HepG2 (cell line): ENCODE measurements at regions not wholly inside any gene's neighbourhood (a gene's known extent, or its start where the extent isn't known, plus 50 kb on each side); places are given as distances from the start of the nearest gene placed in this dataset.

Experiments
- ATAC-seq: fragments of 200-7000 bp; cut with Tn5 transposase; 3 replicates; pipeline ENCODE4 v1.9.1; 2020; ENCODE audit warnings: mild to moderate bottlenecking, moderate library complexity
- BruUV-seq: library from RNA; stranded (reverse); fragments of 400-500 nt; replicated peaks from 2 replicates; lab custom pipeline; 2021; lab: Mats Ljungman, UMichigan
- CTCF ChIA-PET: fragments of 300-600 bp; formaldehyde crosslinking; extraction: SDS; loops from one replicate; lab custom pipeline; 2021; ENCODE audit warnings: low total read pairs, inconsistent platforms, low intra/inter-chr PET ratio; lab: Yijun Ruan, JAX
- POLR2A ChIA-PET: fragments of 350-600 bp; sonication (Branson Sonifier 250); formaldehyde crosslinking; loops from one replicate; lab custom pipeline; 2020; ENCODE audit warnings: antibody characterized with exemption, inconsistent platforms; lab: Yijun Ruan, JAX
- DNase-seq: peaks from one replicate; pipeline ENCODE4 v3.0.0-alpha.2; 2015; ENCODE audit warnings: low spot score
- FAIRE-seq: peaks from 3 replicates; lab custom pipeline; 2011; peaks lifted over from hg19 to GRCh38; lab: Jason Lieb, UNC
- H2AFZ ChIP-seq: one replicate; pipeline ENCODE4 v1.6.1; 2011; ENCODE audit warnings: low read length, inconsistent platforms
- H3K27ac ChIP-seq: fragments of 300-600 bp; 3 replicates; pipeline ENCODE4 v1.8.0; 2011; ENCODE audit warnings: mixed run types, mild to moderate bottlenecking, mixed read lengths, low read length, inconsistent platforms; ENCODE audit not compliant: insufficient read depth; ENCODE audit errors: extremely low read length
- H3K27me3 ChIP-seq, 2 experiments: fragments of 200-600 bp in 1 of 2; 2 replicates in 1 of 2; 3 replicates in 1 of 2; pipeline versions ENCODE4 v1.6.0 to v1.8.0; 2011; ENCODE audit warnings: low read length in 2 of 2, mild to moderate bottlenecking in 2 of 2, moderate library complexity in 2 of 2, inconsistent platforms in 1 of 2; ENCODE audit not compliant: insufficient read depth in 2 of 2, control insufficient read depth in 1 of 2
- H3K36me3 ChIP-seq, 2 experiments: fragments of 200-600 bp in 1 of 2; replicated peaks in 1 of 2; 2 replicates in 1 of 2; 3 replicates in 1 of 2; pipeline versions ENCODE4 v1.5.1 to v1.8.0; 2011; ENCODE audit warnings: low read length in 2 of 2, inconsistent platforms in 1 of 2; ENCODE audit not compliant: insufficient read depth in 2 of 2, control insufficient read depth in 1 of 2
- H3K4me1 ChIP-seq: 2 replicates; pipeline ENCODE4 v1.5.1; 2012; ENCODE audit warnings: low read length, inconsistent platforms; ENCODE audit not compliant: insufficient read depth
- H3K4me2 ChIP-seq: 2 replicates; pipeline ENCODE4 v1.6.0; 2011; ENCODE audit warnings: low read depth, low read length, inconsistent platforms
- H3K4me3 ChIP-seq, 3 experiments: fragments of 200-600 bp in 1 of 3; sonication (generic), shearing (Covaris generic) in 1 of 3; replicated peaks in 1 of 3; 2 replicates each; pipeline ENCODE4 v1.5.1; 2011 to 2016; ENCODE audit warnings: low read length in 3 of 3, inconsistent platforms in 2 of 3, low read depth in 2 of 3, mild to moderate bottlenecking in 2 of 3, control low read depth in 1 of 3, mixed read lengths in 1 of 3; ENCODE audit not compliant: insufficient read depth in 1 of 3
- H3K79me2 ChIP-seq: one replicate; pipeline ENCODE4 v1.6.1; 2011; ENCODE audit warnings: low read length, inconsistent platforms; ENCODE audit not compliant: insufficient read depth
- H3K9ac ChIP-seq: 2 replicates; pipeline ENCODE4 v1.6.0; 2011; ENCODE audit warnings: mild to moderate bottlenecking, low read depth, low read length, inconsistent platforms; ENCODE audit not compliant: insufficient read depth
- H3K9me3 ChIP-seq: 2 replicates; pipeline ENCODE4 v1.5.1; 2012; ENCODE audit warnings: mild to moderate bottlenecking, low read length
- H4K20me1 ChIP-seq: 2 replicates; pipeline ENCODE4 v1.6.0; 2011; ENCODE audit warnings: inconsistent platforms, mild to moderate bottlenecking, low read length, moderate library complexity; ENCODE audit not compliant: insufficient read depth
- KAT2B ChIP-seq: fragments of 150-350 bp; IDR thresholded peaks from 2 replicates; pipeline ENCODE4 v1.6.1; 2014; ENCODE audit warnings: low read depth, low read length, borderline replicate concordance
- MYPOP ChIP-seq: sonication (generic); formaldehyde crosslinking; IDR thresholded peaks from 2 replicates; pipeline ENCODE4 v1.8.1; 2023; ENCODE audit warnings: mild to moderate bottlenecking, moderate library complexity, missing genetic modification reagents
- NFAT5 ChIP-seq: sonication (generic); formaldehyde crosslinking; IDR thresholded peaks from 2 replicates; pipeline ENCODE4 v1.4.0; 2020; ENCODE audit warnings: missing genetic modification reagents
- POGZ ChIP-seq: sonication (generic); formaldehyde crosslinking; IDR thresholded peaks from 2 replicates; pipeline ENCODE4 v1.4.0; 2020; ENCODE audit warnings: mild to moderate bottlenecking, missing genetic modification reagents
- PRMT3 ChIP-seq: sonication (generic); formaldehyde crosslinking; IDR thresholded peaks from 2 replicates; pipeline ENCODE4 v1.8.1; 2022; ENCODE audit warnings: low read depth, mild to moderate bottlenecking, moderate library complexity, missing genetic modification reagents, borderline replicate concordance
- TMF1 ChIP-seq: sonication (generic); formaldehyde crosslinking; IDR thresholded peaks from 2 replicates; pipeline ENCODE4 v1.8.1; 2022; ENCODE audit warnings: low read depth, missing genetic modification reagents
- ZNF367 ChIP-seq: sonication (generic); formaldehyde crosslinking; IDR thresholded peaks from 2 replicates; pipeline ENCODE4 v1.4.0; 2020; ENCODE audit warnings: missing genetic modification reagents, borderline replicate concordance
- ZNF574 ChIP-seq: sonication (generic); formaldehyde crosslinking; IDR thresholded peaks from 2 replicates; pipeline ENCODE4 v1.4.0; 2020; ENCODE audit warnings: missing genetic modification reagents
- WGBS: methylation state at CpG from one replicate; pipeline ENCODE4 v1.1.6; 2017; ENCODE audit warnings: low lambda C conversion rate; 5-methylcytosine and 5-hydroxymethylcytosine counted together
- in situ Hi-C: cut with HindIII; loops from 2 replicates; pipeline ENCODE4 v1.10.0; 2017; ENCODE audit warnings: low pct_unique_long_range_greater_than_20kb; ENCODE audit not compliant: extremely low pct_ligation_motif_present
- intact Hi-C: fragments of 100-400 bp; cut with micrococcal nuclease; formaldehyde crosslinking; loops from one replicate; pipeline ENCODE4 v1.10.0; 2022; ENCODE audit not compliant: unreplicated experiment

GRCh38 chr12:88865537-88865936 is 285.3 kb upstream of the KITLG start (continued):
- TF ChIP-seq NFAT5 (CRISPR knock-in tag) = no peak
- no peak for TF ChIP-seq MYPOP (CRISPR knock-in tag)
- no peak for TF ChIP-seq TMF1
- no peak for TF ChIP-seq POGZ (CRISPR knock-in tag)
- no peak for TF ChIP-seq KAT2B

GRCh38 chr12:88860851-88861250 is 280.6 kb upstream of the KITLG start:
- no peaks in the 10 kb centered on the region for H3K79me2 ChIP-seq
- in situ Hi-C loops (no loop called here), intact Hi-C loops (no loop called here)
- no peaks in the 10 kb centered on the region for H3K36me3 ChIP-seq
- H2AFZ ChIP-seq = no peak overlapping the region
- CTCF ChIA-PET = no interaction called here
- H3K4me2 ChIP-seq = no peak overlapping the region
- no peaks in the 10 kb centered on the region for H3K9me3 ChIP-seq
- no TSS peak for BruUV-seq
- H3K27ac ChIP-seq = no peak overlapping the region
- POLR2A ChIA-PET = no interaction called here
- H3K4me3 ChIP-seq = no peak overlapping the region
- TF ChIP-seq ZNF574 (CRISPR knock-in tag) = no peak
- no peak for TF ChIP-seq ZNF367
- TF ChIP-seq PRMT3 (CRISPR knock-in tag) = no peak
- no peak for FAIRE-seq
- ATAC-seq = no peak
- no peak for DNase-seq
- no peaks in the 10 kb centered on the region for H4K20me1 ChIP-seq
- no peak overlapping the region for H3K9ac ChIP-seq
- H3K27me3 ChIP-seq = no peaks in the 10 kb centered on the region
- WGBS = 33% methylated on average over 4 of the region's 4 CpGs
- H3K4me1 ChIP-seq = peaks cover 10% of the 10 kb centered on the region
